Activated CD4-positive, alpha-beta T cell treated with anti-CD3 and anti-CD28 coated beads, Interleukin-2, amount 50 U/mL, for 4 hours (primary cell): ENCODE measurements at regions not wholly inside any gene's neighbourhood (a gene's known extent, or its start where the extent isn't known, plus 50 kb on each side); places are given as distances from the start of the nearest gene placed in this dataset.
"Not testable (repeated sequence)": the region's sequence is repeated elsewhere in the genome, so short reads cannot be mapped to it uniquely, and the experiment has no call there.

ENCODE experiments used
- DNase-seq, 2 experiments: peaks; one replicate each; pipeline ENCODE4 v3.0.0-alpha.2; 2020

DNA sequence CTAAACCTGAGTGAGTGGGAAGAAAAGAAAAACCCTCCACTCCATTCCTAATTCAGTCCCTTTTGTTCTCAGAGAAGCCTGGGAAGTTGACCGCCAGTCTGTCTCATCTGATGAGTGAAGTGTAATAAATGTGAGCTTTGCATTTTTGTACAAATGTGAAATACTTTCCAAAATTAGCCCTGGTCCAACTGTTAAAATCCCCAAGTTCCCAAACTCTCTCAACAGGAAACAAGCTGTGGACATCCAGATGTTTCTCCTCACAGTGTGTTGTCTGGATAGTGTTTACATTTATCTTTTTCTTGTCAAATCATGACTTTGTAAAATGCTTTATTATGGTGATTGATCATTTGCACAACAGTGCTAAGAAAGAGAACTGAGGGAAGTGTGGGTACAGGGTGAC lies 145.1 kb downstream of the TM2D1 start:
- DNase-seq = no peak

GRCh38 chr1:61572046-61572445 lies 152.9 kb downstream of the TM2D1 start:
- no peak for DNase-seq

GRCh38 chr1:61570191-61570590 lies 154.8 kb downstream of the TM2D1 start:
- no peak for DNase-seq

- DNase-seq = no peak
These were observed 155.7 kb downstream of the TM2D1 start for GRCh38 chr1:61569303-61569621.

GRCh38 chr1:61568460-61569302 lies 156.3 kb downstream of the TM2D1 start:
- no peak for DNase-seq

DNA sequence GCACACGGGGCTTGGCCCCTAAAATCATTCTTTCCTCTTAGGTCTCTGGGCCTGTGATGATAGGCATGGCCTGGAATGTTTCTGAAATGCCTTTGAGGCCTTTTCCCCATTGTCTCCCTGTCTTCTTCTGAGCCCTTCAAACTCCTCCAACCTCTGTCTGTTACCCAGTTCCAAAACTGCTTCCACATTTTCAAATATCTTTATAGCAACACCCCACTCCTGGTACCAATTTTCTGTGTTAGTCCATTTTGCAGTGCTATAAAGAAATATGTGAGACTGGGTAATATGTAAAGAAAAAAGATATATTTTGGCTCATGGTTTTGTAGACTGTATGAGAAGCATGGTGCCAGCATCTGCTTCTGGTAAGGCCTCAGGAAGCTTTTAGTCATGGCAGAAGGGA lies 158.8 kb downstream of the TM2D1 start:
- no peak for DNase-seq

- no peak for DNase-seq
These were observed 161.3 kb downstream of the TM2D1 start for GRCh38 chr1:61563611-61564010.

DNA sequence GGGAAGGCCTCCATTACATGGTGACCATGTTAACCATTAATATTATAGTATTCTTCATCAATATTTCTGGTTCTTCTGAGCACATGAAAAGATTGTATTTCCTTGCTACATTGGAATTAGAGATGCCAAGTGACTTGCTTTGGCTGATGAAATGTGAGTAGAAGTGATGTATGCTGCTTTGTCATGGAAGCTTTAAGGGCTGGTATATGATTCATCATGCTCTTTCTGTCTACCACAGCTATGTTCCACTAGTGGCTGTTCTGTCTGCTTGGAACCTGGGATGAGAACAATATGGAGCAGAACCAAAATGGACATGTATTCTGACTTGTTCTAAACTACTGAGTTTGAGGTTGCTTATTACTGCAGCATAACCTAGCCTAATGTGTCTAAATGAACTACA lies 163.3 kb downstream of the TM2D1 start:
- no peak for DNase-seq

DNA sequence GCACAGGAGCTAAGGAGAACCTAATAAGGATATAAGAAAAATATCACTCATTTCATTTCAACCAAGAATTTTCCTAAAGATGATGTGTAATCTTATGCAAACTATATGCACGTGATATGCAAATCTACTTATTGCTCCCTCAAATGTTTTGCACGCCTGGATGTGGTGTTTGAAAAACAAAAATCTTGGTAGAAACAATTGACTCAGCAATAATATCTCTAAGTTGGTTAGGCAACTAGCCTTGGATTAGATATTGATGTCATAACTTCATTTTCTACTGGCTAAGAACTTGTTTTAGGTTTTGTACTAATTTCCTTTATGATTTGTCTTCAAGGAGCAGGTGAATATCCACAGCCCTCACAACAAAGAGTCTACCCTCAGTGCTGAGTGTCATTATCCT lies 164.6 kb downstream of the TM2D1 start:
- no peak for DNase-seq

- no peak for DNase-seq
These were observed 168.3 kb downstream of the TM2D1 start for GRCh38 chr1:61556631-61557030.

DNA sequence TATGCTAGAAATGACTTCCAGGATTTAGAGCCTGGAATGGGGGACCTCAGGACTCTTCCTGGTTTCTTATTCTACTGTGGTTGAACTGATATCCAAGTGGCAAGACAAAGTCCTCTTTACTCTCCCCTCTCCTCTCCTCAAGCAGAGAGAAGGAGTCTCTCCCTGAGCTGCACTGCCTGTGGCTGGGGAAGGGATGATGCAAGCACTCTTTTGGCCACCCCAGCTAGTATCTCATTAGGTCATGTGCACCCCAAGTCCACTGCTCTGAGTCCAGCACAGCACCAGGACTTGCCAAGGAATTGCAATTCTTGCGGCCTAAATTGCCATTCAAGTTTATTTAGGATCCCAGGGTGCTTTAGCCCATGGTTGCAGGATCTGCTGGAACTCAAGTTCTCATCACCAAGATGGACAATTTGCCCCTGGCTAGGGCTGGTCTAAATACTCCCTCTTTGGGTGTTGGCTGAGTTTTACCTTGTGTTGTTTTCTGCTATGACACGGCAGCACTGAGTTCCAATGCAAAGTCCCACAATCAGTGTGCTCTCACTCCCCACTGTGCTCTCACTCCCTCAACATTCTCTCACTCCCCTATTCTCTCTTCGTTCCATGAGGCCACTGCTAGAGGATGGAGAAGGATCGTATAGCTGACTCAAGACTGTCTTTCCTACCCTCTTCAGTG lies 172.2 kb downstream of the TM2D1 start:
- no peak for DNase-seq

- not testable (repeated sequence) for DNase-seq
These were observed 177.6 kb downstream of the TM2D1 start for GRCh38 chr1:61547302-61547701.

GRCh38 chr1:61544870-61545269 lies 180.1 kb downstream of the TM2D1 start:
- DNase-seq = not testable (repeated sequence)

GRCh38 chr1:61543498-61543897 lies 181.4 kb downstream of the TM2D1 start:
- not testable (repeated sequence) for DNase-seq

DNA sequence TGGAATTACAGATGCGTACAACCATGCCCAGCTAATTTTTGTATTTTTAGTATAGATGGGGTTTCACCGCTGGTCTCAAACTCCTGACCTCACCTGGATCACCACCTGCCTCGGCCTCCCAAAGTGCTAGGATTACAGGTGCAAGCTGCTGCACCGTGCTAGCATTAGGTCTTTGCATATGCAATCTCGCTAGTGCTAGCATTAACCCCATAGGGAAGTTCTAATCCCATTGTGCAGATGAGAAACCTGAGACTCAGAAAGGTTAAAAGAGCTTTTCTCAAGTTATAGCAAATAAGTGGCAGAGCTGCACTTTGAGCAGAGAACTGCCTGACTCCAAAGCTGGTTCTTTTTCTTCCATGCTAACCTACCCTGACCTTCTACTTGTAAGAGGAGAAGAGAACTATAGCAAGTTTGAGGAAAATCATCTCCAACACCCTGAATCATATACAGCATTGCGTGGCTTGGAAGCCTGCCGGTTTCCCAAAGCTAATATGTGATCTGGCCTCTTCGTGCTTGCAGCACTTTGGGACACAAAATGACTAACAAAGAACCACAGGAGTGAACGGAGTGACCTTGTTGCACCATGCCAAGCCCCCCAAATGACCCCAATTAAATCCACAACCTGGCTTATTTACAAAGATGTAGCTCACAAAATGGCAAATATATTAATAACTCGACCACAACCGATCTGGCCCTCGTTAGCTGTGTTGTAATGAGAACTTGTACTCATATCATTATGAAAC lies 185.1 kb downstream of the TM2D1 start:
- no peak for DNase-seq

DNA sequence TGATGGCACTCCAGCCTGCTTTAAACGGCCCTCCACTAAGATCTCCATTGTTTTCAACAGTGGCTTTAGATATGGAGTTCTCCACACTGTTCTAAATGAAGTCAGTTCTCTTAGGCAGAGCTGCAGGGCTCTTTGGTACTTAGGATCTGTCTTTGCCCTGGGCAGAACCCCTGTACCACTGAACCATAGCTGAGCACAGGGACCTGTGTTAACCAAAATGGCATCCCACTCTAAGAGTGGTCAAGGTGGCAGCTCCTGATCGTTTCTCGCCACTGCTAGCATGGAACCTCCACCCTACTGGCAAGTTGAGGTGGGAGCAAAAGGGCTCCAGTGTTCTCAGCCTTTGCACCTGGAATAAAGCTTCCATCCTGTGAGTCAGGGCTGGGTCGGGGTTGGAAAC lies 186.7 kb downstream of the TM2D1 start:
- DNase-seq = no peak

GRCh38 chr1:61536174-61537108 lies 188.5 kb downstream of the TM2D1 start:
- no peak for DNase-seq

DNA sequence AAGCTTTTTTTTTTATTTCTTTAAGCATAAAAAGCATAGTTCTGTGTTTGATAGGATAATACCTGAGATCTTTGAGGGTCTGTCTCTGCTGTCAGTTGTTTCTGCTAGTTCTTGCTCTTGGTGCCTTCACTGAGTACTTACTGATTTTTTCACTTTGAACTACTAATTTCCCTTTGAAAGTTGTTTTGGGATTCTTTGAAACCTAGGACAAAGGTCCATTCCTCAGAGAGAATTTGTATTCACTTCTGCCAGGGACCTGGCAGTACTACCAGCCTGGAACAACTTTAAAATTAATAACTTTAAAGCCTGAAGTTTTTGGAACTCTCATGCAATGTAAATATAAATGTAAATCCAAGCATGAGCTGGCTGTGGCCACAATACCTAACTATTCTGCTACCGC lies 190.1 kb downstream of the TM2D1 start:
- no peak for DNase-seq

DNA sequence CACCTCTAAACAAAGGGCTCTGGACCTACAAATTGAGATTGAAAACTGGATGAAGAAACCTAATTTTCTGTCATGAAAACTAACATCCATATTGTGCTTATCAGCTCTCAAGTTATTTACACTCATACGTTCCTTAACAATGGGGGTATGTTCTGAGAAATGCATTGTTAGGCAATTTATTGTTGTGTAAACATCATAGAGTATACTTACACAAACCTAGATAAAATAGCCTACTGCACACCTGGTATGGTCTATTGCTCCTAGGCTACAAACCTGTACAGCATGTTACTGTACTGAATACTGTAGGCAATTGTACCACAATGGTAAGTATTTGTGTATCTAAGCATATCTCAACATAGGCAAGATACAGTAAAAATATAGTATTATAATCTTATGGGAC lies 191.4 kb downstream of the TM2D1 start:
- DNase-seq = no peak

GRCh38 chr1:61531716-61532115 lies 193.2 kb downstream of the TM2D1 start:
- DNase-seq = no peak

DNA sequence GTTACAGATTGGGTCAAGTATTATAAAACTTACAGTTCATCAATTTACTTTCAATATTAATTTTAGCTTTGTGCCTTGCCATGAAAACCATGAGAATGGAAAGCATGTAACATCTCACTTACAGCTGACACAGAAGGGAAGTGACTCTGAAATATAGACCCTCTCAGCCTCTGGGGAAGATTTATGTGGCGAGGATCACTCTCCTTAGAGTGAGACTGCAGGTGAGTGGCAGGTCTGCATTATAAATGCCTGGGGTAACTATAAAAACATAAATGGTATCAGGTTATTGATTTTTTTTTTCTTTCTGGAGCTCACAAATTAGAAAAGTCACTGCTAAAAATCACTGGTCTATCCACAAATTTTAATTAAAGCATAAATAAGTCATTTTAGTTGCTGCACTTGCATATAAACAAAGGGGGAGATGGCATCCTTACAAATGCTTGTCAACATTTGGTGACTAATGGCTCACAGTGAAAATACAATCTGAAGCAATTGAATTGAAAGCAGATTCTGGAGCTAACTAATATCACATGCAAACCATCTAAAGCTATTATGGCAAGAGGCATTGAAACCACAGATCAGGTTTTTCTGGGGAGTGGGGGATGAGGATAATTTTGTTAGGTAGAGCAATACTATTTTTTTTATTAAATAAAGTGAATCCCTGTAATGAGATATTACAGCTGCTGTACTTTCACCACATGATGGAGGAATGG lies 200.9 kb downstream of the TM2D1 start:
- no peak for DNase-seq

- no peak for DNase-seq
These were observed 201.7 kb downstream of the TM2D1 start for GRCh38 chr1:61523229-61523628.
